ENCODE measurements at regions not wholly inside any gene's neighbourhood (a gene's known extent, or its start where the extent isn't known, plus 50 kb on each side); places are given as distances from the start of the nearest gene placed in this dataset.

DNA sequence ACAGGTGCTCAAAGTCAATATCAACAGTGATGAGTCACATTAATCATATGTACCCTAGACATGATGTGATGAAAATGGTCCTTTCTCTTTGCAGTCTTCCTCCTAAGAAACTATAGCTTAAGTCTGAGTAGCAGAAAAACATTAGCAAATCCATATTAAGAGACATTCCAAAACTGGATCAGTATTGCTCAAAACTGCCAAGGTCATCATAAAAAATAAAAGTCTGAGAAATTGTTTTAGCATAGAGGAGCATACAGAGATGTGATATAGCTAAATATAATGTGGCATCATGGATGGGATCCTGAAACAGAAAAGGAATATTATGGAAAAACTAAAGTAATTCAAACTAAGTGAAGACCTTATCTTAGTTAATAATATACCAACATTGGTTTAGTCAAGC lies 1316.1 kb downstream of the SUCLG1 start:
- TF ChIP-seq POLR2AphosphoS5 (IDR thresholded peaks at IDR 0.05; ENCODE audit: borderline replicate concordance, low read depth, low read length), result no peak
- no peak for TF ChIP-seq EZH2 (IDR thresholded peaks at IDR 0.05)

All from SK-N-MC (cell line).